H9 (cell line): ENCODE measurements at regions not wholly inside any gene's neighbourhood (a gene's known extent, or its start where the extent isn't known, plus 50 kb on each side); places are given as distances from the start of the nearest gene placed in this dataset.

Source experiments
- DNase-seq: peaks from one replicate; pipeline ENCODE4 v3.0.0-alpha.2; 2017
- H2AFZ ChIP-seq: one replicate; pipeline ENCODE4 v1.6.1; 2013; ENCODE audit warnings: mild to moderate bottlenecking, low read length, control low read depth, moderate library complexity
- H2AK5ac ChIP-seq: 2 replicates; pipeline ENCODE4 v1.6.1; 2013; ENCODE audit warnings: low read length, control low read depth, mixed read lengths; ENCODE audit not compliant: insufficient read length
- H2BK120ac ChIP-seq: one replicate; pipeline ENCODE4 v1.6.1; 2013; ENCODE audit warnings: low read depth, mild to moderate bottlenecking, low read length, control low read depth, inconsistent platforms; ENCODE audit not compliant: poor library complexity, severe bottlenecking
- H2BK12ac ChIP-seq: 2 replicates; pipeline ENCODE4 v1.6.1; 2013; ENCODE audit warnings: low read length, control low read depth, mixed read lengths, low read depth; ENCODE audit not compliant: insufficient read length
- H2BK15ac ChIP-seq: 2 replicates; pipeline ENCODE4 v1.6.1; 2013; ENCODE audit warnings: low read depth, low read length, control low read depth
- H2BK20ac ChIP-seq: one replicate; pipeline ENCODE4 v1.6.1; 2013; ENCODE audit warnings: low read depth, mild to moderate bottlenecking, low read length, control low read depth, inconsistent platforms; ENCODE audit not compliant: poor library complexity, severe bottlenecking
- H2BK5ac ChIP-seq: 2 replicates; pipeline ENCODE4 v1.6.1; 2013; ENCODE audit warnings: low read length, control low read depth, mixed read lengths; ENCODE audit not compliant: insufficient read length
- H3K14ac ChIP-seq: 2 replicates; pipeline ENCODE4 v1.6.1; 2013; ENCODE audit warnings: low read length, control low read depth; ENCODE audit not compliant: insufficient read depth
- H3K18ac ChIP-seq: 2 replicates; pipeline ENCODE4 v1.6.1; 2013; ENCODE audit warnings: low read depth, mild to moderate bottlenecking, mixed read lengths, low read length, control low read depth; ENCODE audit not compliant: insufficient read length
- H3K23ac ChIP-seq: 2 replicates; pipeline ENCODE4 v1.6.1; 2013; ENCODE audit warnings: low read length, control low read depth, mixed read lengths, low read depth; ENCODE audit not compliant: insufficient read length
- H3K23me2 ChIP-seq: 2 replicates; pipeline ENCODE4 v1.6.1; 2013; ENCODE audit warnings: low read depth, mild to moderate bottlenecking, mixed read lengths, low read length, control low read depth; ENCODE audit not compliant: insufficient read length, poor library complexity, severe bottlenecking
- H3K27ac ChIP-seq: 2 replicates; pipeline ENCODE4 v1.5.1; 2013; ENCODE audit warnings: low read length, control low read depth, mixed read lengths, low read depth; ENCODE audit not compliant: insufficient read length
- H3K27me3 ChIP-seq: 2 replicates; pipeline ENCODE4 v1.6.1; 2013; ENCODE audit warnings: low read length, control low read depth, inconsistent platforms; ENCODE audit not compliant: insufficient read depth
- H3K4ac ChIP-seq: 2 replicates; pipeline ENCODE4 v1.6.1; 2013; ENCODE audit warnings: low read depth, mild to moderate bottlenecking, control low read depth, inconsistent platforms, low read length, moderate library complexity
- H3K4me1 ChIP-seq: 2 replicates; pipeline ENCODE4 v1.6.1; 2013; ENCODE audit warnings: low read length, control low read depth, inconsistent platforms; ENCODE audit not compliant: insufficient read depth
- H3K4me2 ChIP-seq: 2 replicates; pipeline ENCODE4 v1.6.1; 2013; ENCODE audit warnings: low read length, control low read depth, mixed read lengths; ENCODE audit not compliant: insufficient read length, insufficient read depth
- H3K56ac ChIP-seq: 2 replicates; pipeline ENCODE4 v1.6.1; 2013; ENCODE audit warnings: low read depth, mild to moderate bottlenecking, mixed read lengths, low read length, control low read depth; ENCODE audit not compliant: insufficient read length
- H3K79me1 ChIP-seq: 2 replicates; pipeline ENCODE4 v1.6.1; 2013; ENCODE audit warnings: low read depth, mild to moderate bottlenecking, moderate library complexity, low read length, control low read depth, inconsistent platforms; ENCODE audit not compliant: insufficient read depth, poor library complexity, severe bottlenecking
- H3K79me2 ChIP-seq: 2 replicates; pipeline ENCODE4 v1.6.1; 2013; ENCODE audit warnings: low read length, control low read depth, inconsistent platforms; ENCODE audit not compliant: insufficient read depth
- H3K9ac ChIP-seq: 2 replicates; pipeline ENCODE4 v1.6.1; 2013; ENCODE audit warnings: low read length, control low read depth, mixed read lengths; ENCODE audit not compliant: insufficient read length; ENCODE audit errors: extremely low read depth
- H3K9me3 ChIP-seq: one replicate; pipeline ENCODE4 v1.6.1; 2013; ENCODE audit warnings: low read depth, low read length, inconsistent platforms; ENCODE audit not compliant: control insufficient read depth
- H3T11ph ChIP-seq: one replicate; pipeline ENCODE4 v1.6.1; 2013; ENCODE audit warnings: mild to moderate bottlenecking, low read length, control low read depth, inconsistent platforms
- H4K20me1 ChIP-seq: one replicate; pipeline ENCODE4 v1.6.1; 2013; ENCODE audit not compliant: control insufficient read depth, insufficient read length, insufficient read depth
- H4K5ac ChIP-seq: 2 replicates; pipeline ENCODE4 v1.6.1; 2013; ENCODE audit warnings: low read depth, mild to moderate bottlenecking, mixed read lengths, low read length, control low read depth; ENCODE audit not compliant: insufficient read length
- H4K8ac ChIP-seq: replicated peaks from 2 replicates; pipeline ENCODE4 v1.6.1; 2013; ENCODE audit warnings: low read length, control low read depth, mixed read lengths, low read depth; ENCODE audit not compliant: insufficient read length
- H4K91ac ChIP-seq: 2 replicates; pipeline ENCODE4 v1.6.1; 2013; ENCODE audit warnings: low read depth, mild to moderate bottlenecking, moderate library complexity, mixed read lengths, low read length, control low read depth; ENCODE audit not compliant: insufficient read length
- H3K27ac Mint-ChIP-seq, 3 experiments: 2 replicates in 2 of 3; 3 replicates in 1 of 3; pipeline ENCODE4 v1.8.0; 2020 to 2021; ENCODE audit warnings: mixed read lengths in 3 of 3, mild to moderate bottlenecking in 1 of 3, moderate library complexity in 1 of 3
- H3K27me3 Mint-ChIP-seq: 2 replicates; pipeline ENCODE4 v1.8.0; 2021; ENCODE audit warnings: low read depth, mild to moderate bottlenecking, moderate library complexity, mixed read lengths
- H3K36me3 Mint-ChIP-seq, 3 experiments: 2 replicates in 2 of 3; 3 replicates in 1 of 3; pipeline ENCODE4 v1.8.0; 2020 to 2021; ENCODE audit warnings: low read depth in 3 of 3, mixed read lengths in 3 of 3; ENCODE audit not compliant: insufficient read depth in 1 of 3
- H3K4me1 Mint-ChIP-seq, 2 experiments: 2 replicates each; pipeline ENCODE4 v1.8.0; 2020; ENCODE audit warnings: mixed read lengths in 2 of 2
- H3K4me3 Mint-ChIP-seq, 2 experiments: 2 replicates in 1 of 2; 3 replicates in 1 of 2; pipeline ENCODE4 v1.8.0; 2020 to 2021; ENCODE audit warnings: mild to moderate bottlenecking in 2 of 2, mixed read lengths in 2 of 2, moderate library complexity in 1 of 2
- H3K9me3 Mint-ChIP-seq, 2 experiments: 2 replicates in 1 of 2; 3 replicates in 1 of 2; pipeline ENCODE4 v1.8.0; 2020; ENCODE audit warnings: mild to moderate bottlenecking in 2 of 2, mixed read lengths in 2 of 2, moderate library complexity in 1 of 2
- CTCF ChIP-seq: fragments of 200-600 bp; sonication (generic); conservative IDR thresholded peaks from 3 replicates; pipeline ENCODE4 v1.8.0; 2021; ENCODE audit warnings: antibody characterized with exemption, mild to moderate bottlenecking
- WGBS: extraction: QIAGEN DNeasy Blood & Tissue Kit; methylation state at CpG from one replicate; pipeline ENCODE4 v1.1.7; 2013; ENCODE audit warnings: missing lambda C conversion rate, low lambda C conversion rate, mixed read lengths; ENCODE audit not compliant: insufficient read length; ENCODE audit errors: extremely low coverage; 5-methylcytosine and 5-hydroxymethylcytosine counted together

- H3K27me3 ChIP-seq, result no peaks in the 10 kb centered on the region
- no peak overlapping the region for H2BK5ac ChIP-seq
- H3K56ac ChIP-seq, result no peak overlapping the region
- H3K4me1 Mint-ChIP-seq, result peaks cover 15 to 20% of the 10 kb centered on the region in 2 experiments
- H3K9me3 Mint-ChIP-seq, result peaks cover 0 to 3% of the 10 kb centered on the region in 2 experiments; a peak in 3 of 5 replicates
- H3K23ac ChIP-seq, result no peak overlapping the region
- no peak overlapping the region for H3K27ac Mint-ChIP-seq
- no peaks in the 10 kb centered on the region for H3K27me3 Mint-ChIP-seq
- H3T11ph ChIP-seq, result no peak overlapping the region
- no peak overlapping the region for H2AFZ ChIP-seq
- no peak overlapping the region for H2AK5ac ChIP-seq
- no peak overlapping the region for H2BK15ac ChIP-seq
- no peaks in the 10 kb centered on the region for H4K20me1 ChIP-seq
- no peak overlapping the region for H4K8ac ChIP-seq
- H3K23me2 ChIP-seq, result no peaks in the 10 kb centered on the region
- no peak overlapping the region for H3K4me3 Mint-ChIP-seq
- no peak overlapping the region for H3K18ac ChIP-seq
- no peaks in the 10 kb centered on the region for H3K36me3 Mint-ChIP-seq
- TF ChIP-seq CTCF, result no peak
- H2BK20ac ChIP-seq, result no peak overlapping the region
- H4K91ac ChIP-seq, result no peak overlapping the region
- no peak overlapping the region for H2BK12ac ChIP-seq
- H3K4ac ChIP-seq, result no peak overlapping the region
- no peak overlapping the region for H2BK120ac ChIP-seq
- H3K4me1 ChIP-seq, result no peaks in the 10 kb centered on the region
- H3K14ac ChIP-seq, result no peak overlapping the region
- no peak overlapping the region for H3K9ac ChIP-seq
- WGBS, result no CpG with 5 or more reads among the region's 3 CpGs
- no peak overlapping the region for H4K5ac ChIP-seq
- H3K79me2 ChIP-seq, result no peaks in the 10 kb centered on the region
- no peaks in the 10 kb centered on the region for H3K9me3 ChIP-seq
- no peak overlapping the region for H3K27ac ChIP-seq
- no peak overlapping the region for H3K4me2 ChIP-seq
- DNase-seq, result no peak
- H3K79me1 ChIP-seq, result no peaks in the 10 kb centered on the region
These were observed 402.9 kb upstream of the EEF2KMT start for GRCh38 chr16:5500526-5500925.
